HUES48 (cell line): ENCODE measurements at regions not wholly inside any gene's neighbourhood (a gene's known extent, or its start where the extent isn't known, plus 50 kb on each side); places are given as distances from the start of the nearest gene placed in this dataset.

ENCODE experiments used
- H3K27ac ChIP-seq: one replicate; pipeline ENCODE4 v1.7.0; 2013; ENCODE audit warnings: low read depth, low read length, inconsistent platforms
- H3K27me3 ChIP-seq: 2 replicates; pipeline ENCODE4 v1.6.1; 2013; ENCODE audit warnings: mild to moderate bottlenecking, low read length; ENCODE audit not compliant: control insufficient read depth, insufficient read depth
- H3K36me3 ChIP-seq: 2 replicates; pipeline ENCODE4 v1.6.1; 2013; ENCODE audit warnings: low read length; ENCODE audit not compliant: control insufficient read depth, insufficient read depth
- H3K4me1 ChIP-seq: 2 replicates; pipeline ENCODE4 v1.6.1; 2013; ENCODE audit warnings: mild to moderate bottlenecking, low read length; ENCODE audit not compliant: control insufficient read depth, insufficient read depth
- H3K4me3 ChIP-seq: 2 replicates; pipeline ENCODE4 v1.5.1; 2013; ENCODE audit warnings: mild to moderate bottlenecking, low read depth, low read length
- H3K9ac ChIP-seq: 2 replicates; pipeline ENCODE4 v1.6.1; 2013; ENCODE audit warnings: mild to moderate bottlenecking, low read depth, low read length, moderate library complexity
- H3K9me3 ChIP-seq: 2 replicates; pipeline ENCODE4 v1.6.1; 2013; ENCODE audit warnings: low read length; ENCODE audit not compliant: control insufficient read depth, insufficient read depth

- Histone ChIP-seq H3K4me1 (peaks cover 87% of the 10 kb centered on the region), H3K9ac (no peak overlapping the region)
These were observed 199.2 kb upstream of the POU3F2 start for GRCh38 chr6:98635191-98635590.

GRCh38 chr6:98636941-98637340, 197.4 kb upstream of the POU3F2 start:
- Histone ChIP-seq H3K27me3 (no peaks in the 10 kb centered on the region), H3K9me3 (no peaks in the 10 kb centered on the region), H3K4me1 (peaks cover 79% of the 10 kb centered on the region), H3K36me3 (no peaks in the 10 kb centered on the region), H3K9ac (no peak overlapping the region), H3K27ac (peak overlapping the region; percentile 53), H3K4me3 (0 out of 2 replicates have a peak overlapping the region, but pooled peaks have one; percentile 6)

More at GRCh38 chr6:98635191-98635590, 199.2 kb upstream of the POU3F2 start:
- no peak overlapping the region for H3K4me3 ChIP-seq
- no peak overlapping the region for H3K27ac ChIP-seq
- no peaks in the 10 kb centered on the region for H3K27me3 ChIP-seq
- H3K36me3 ChIP-seq = no peaks in the 10 kb centered on the region
- H3K9me3 ChIP-seq = no peaks in the 10 kb centered on the region

- no peaks in the 10 kb centered on the region for H3K9me3 ChIP-seq
These were observed 195.2 kb upstream of the POU3F2 start for GRCh38 chr6:98639089-98639635.

GRCh38 chr6:98640366-98640765, 194.0 kb upstream of the POU3F2 start:
- Histone ChIP-seq H3K27me3 (no peaks in the 10 kb centered on the region), H3K9ac (no peak overlapping the region), H3K36me3 (no peaks in the 10 kb centered on the region), H3K9me3 (no peaks in the 10 kb centered on the region), H3K4me3 (no peak overlapping the region), H3K4me1 (peaks cover 80% of the 10 kb centered on the region), H3K27ac (no peak overlapping the region)

More at GRCh38 chr6:98639089-98639635, 195.2 kb upstream of the POU3F2 start:
- no peak overlapping the region for H3K4me3 ChIP-seq
- no peaks in the 10 kb centered on the region for H3K27me3 ChIP-seq
- H3K9ac ChIP-seq = no peak overlapping the region
- peaks cover 80% of the 10 kb centered on the region for H3K4me1 ChIP-seq
- peak overlapping the region; percentile 16 for H3K27ac ChIP-seq
- no peaks in the 10 kb centered on the region for H3K36me3 ChIP-seq

- Histone ChIP-seq H3K9ac (no peak overlapping the region), H3K27ac (peak overlapping the region; percentile 16)
These were observed 192.2 kb upstream of the POU3F2 start for GRCh38 chr6:98641949-98642719.

GRCh38 chr6:98644063-98644462, 190.3 kb upstream of the POU3F2 start:
- H3K4me3 ChIP-seq = no peak overlapping the region; the same call in 1 of the 2 replicates
- H3K36me3 ChIP-seq = no peaks in the 10 kb centered on the region
- H3K4me1 ChIP-seq = peaks cover 62% of the 10 kb centered on the region
- H3K27ac ChIP-seq = peak overlapping the region; percentile 33
- H3K9ac ChIP-seq = 0 out of 2 replicates have a peak overlapping the region, but pooled peaks have one; percentile 33
- no peaks in the 10 kb centered on the region for H3K27me3 ChIP-seq
- no peaks in the 10 kb centered on the region for H3K9me3 ChIP-seq

More at GRCh38 chr6:98641949-98642719, 192.2 kb upstream of the POU3F2 start:
- Histone ChIP-seq H3K36me3 (no peaks in the 10 kb centered on the region), H3K27me3 (no peaks in the 10 kb centered on the region), H3K4me3 (no peak overlapping the region), H3K4me1 (peaks cover 69% of the 10 kb centered on the region), H3K9me3 (no peaks in the 10 kb centered on the region)

- Histone ChIP-seq H3K4me3 (no peak overlapping the region), H3K36me3 (no peaks in the 10 kb centered on the region), H3K27ac (peak overlapping the region; percentile 15), H3K27me3 (no peaks in the 10 kb centered on the region), H3K9me3 (no peaks in the 10 kb centered on the region), H3K4me1 (peaks cover 36% of the 10 kb centered on the region), H3K9ac (no peak overlapping the region)
These were observed 186.0 kb upstream of the POU3F2 start for GRCh38 chr6:98648211-98648914.

- H3K9me3 ChIP-seq = no peaks in the 10 kb centered on the region
- no peaks in the 10 kb centered on the region for H3K36me3 ChIP-seq
- H3K4me1 ChIP-seq = peaks cover 10% of the 10 kb centered on the region
- H3K27me3 ChIP-seq = no peaks in the 10 kb centered on the region
- H3K27ac ChIP-seq = no peak overlapping the region
- no peak overlapping the region for H3K9ac ChIP-seq
- H3K4me3 ChIP-seq = no peak overlapping the region
These were observed 183.4 kb upstream of the POU3F2 start for GRCh38 chr6:98650941-98651340.

GRCh38 chr6:98653179-98653578, 181.2 kb upstream of the POU3F2 start:
- Histone ChIP-seq H3K9me3 (no peaks in the 10 kb centered on the region), H3K36me3 (no peaks in the 10 kb centered on the region), H3K27ac (no peak overlapping the region), H3K4me3 (no peak overlapping the region), H3K4me1 (peaks cover 7% of the 10 kb centered on the region), H3K9ac (no peak overlapping the region), H3K27me3 (no peaks in the 10 kb centered on the region)

- Histone ChIP-seq H3K27me3 (no peaks in the 10 kb centered on the region), H3K4me1 (no peaks in the 10 kb centered on the region), H3K27ac (no peak overlapping the region), H3K9ac (no peak overlapping the region), H3K4me3 (no peak overlapping the region), H3K9me3 (no peaks in the 10 kb centered on the region), H3K36me3 (no peaks in the 10 kb centered on the region)
These were observed 176.6 kb upstream of the POU3F2 start for GRCh38 chr6:98657764-98658163.

- H3K9ac ChIP-seq = no peak overlapping the region
- H3K27ac ChIP-seq = no peak overlapping the region
- no peaks in the 10 kb centered on the region for H3K9me3 ChIP-seq
- H3K36me3 ChIP-seq = no peaks in the 10 kb centered on the region
- peaks cover 20% of the 10 kb centered on the region for H3K4me1 ChIP-seq
- no peaks in the 10 kb centered on the region for H3K27me3 ChIP-seq
- H3K4me3 ChIP-seq = no peak overlapping the region
These were observed 165.0 kb upstream of the POU3F2 start for GRCh38 chr6:98669371-98669770.
